RWPE2 (cell line): ENCODE measurements at regions not wholly inside any gene's neighbourhood (a gene's known extent, or its start where the extent isn't known, plus 50 kb on each side); places are given as distances from the start of the nearest gene placed in this dataset.

Experiments
- ATAC-seq: fragments of 200-7000 bp; cut with Tn5 transposase; 3 replicates; pipeline ENCODE4 v1.9.1; 2021; ENCODE audit warnings: low read depth
- DNase-seq: peaks from one replicate; pipeline ENCODE4 v3.0.0-alpha.2; 2020; ENCODE audit warnings: low spot score
- H3K27ac ChIP-seq: fragments of 450-650 bp; 2 replicates; pipeline ENCODE4 v1.5.1; 2017; ENCODE audit warnings: mild to moderate bottlenecking; ENCODE audit not compliant: poor library complexity, severe bottlenecking
- H3K27me3 ChIP-seq: fragments of 250-450 bp; sonication (Bioruptor Pico); 2 replicates; pipeline ENCODE4 v1.5.1; 2021; ENCODE audit warnings: mild to moderate bottlenecking, moderate library complexity; ENCODE audit not compliant: insufficient read depth, poor library complexity, severe bottlenecking
- H3K36me3 ChIP-seq: fragments of 250-450 bp; sonication (Bioruptor Pico); 2 replicates; pipeline ENCODE4 v1.5.1; 2020; ENCODE audit warnings: low read depth, mild to moderate bottlenecking, moderate library complexity
- H3K4me1 ChIP-seq: fragments of 250-450 bp; sonication (Bioruptor Pico); 2 replicates; pipeline ENCODE4 v1.5.1; 2021; ENCODE audit warnings: mild to moderate bottlenecking, moderate library complexity; ENCODE audit not compliant: insufficient read depth, poor library complexity, severe bottlenecking
- H3K4me3 ChIP-seq: fragments of 250-450 bp; sonication (Bioruptor Pico); 2 replicates; pipeline ENCODE4 v1.5.1; 2021; ENCODE audit warnings: mild to moderate bottlenecking, moderate library complexity; ENCODE audit not compliant: severe bottlenecking
- H3K9me3 ChIP-seq: fragments of 250-450 bp; sonication (Bioruptor Pico); 2 replicates; pipeline ENCODE4 v1.5.1; 2021; ENCODE audit warnings: mild to moderate bottlenecking, moderate library complexity; ENCODE audit not compliant: severe bottlenecking
- CTCF ChIP-seq: fragments of 450-650 bp; IDR thresholded peaks from one replicate; pipeline ENCODE4 v1.5.1; 2017; ENCODE audit warnings: mild to moderate bottlenecking, moderate library complexity; ENCODE audit not compliant: poor library complexity, severe bottlenecking

GRCh38 chrX:871626-872025, 241.0 kb downstream of the SHOX start:
- H3K9me3 ChIP-seq: peaks cover 3% of the 10 kb centered on the region
- H3K4me1 ChIP-seq: no peaks in the 10 kb centered on the region
- no peak overlapping the region for H3K4me3 ChIP-seq
- no peaks in the 10 kb centered on the region for H3K27me3 ChIP-seq
- H3K27ac ChIP-seq: no peak overlapping the region
- no peak for TF ChIP-seq CTCF
- H3K36me3 ChIP-seq: no peaks in the 10 kb centered on the region
- ATAC-seq (no peak), DNase-seq (no peak)

GRCh38 chrX:867966-868647, 237.5 kb downstream of the SHOX start:
- peaks cover 4% of the 10 kb centered on the region for H3K9me3 ChIP-seq
- H3K36me3 ChIP-seq: no peaks in the 10 kb centered on the region
- no peak for TF ChIP-seq CTCF
- H3K27ac ChIP-seq: no peak overlapping the region
- H3K4me1 ChIP-seq: no peaks in the 10 kb centered on the region
- H3K27me3 ChIP-seq: no peaks in the 10 kb centered on the region
- no peak overlapping the region for H3K4me3 ChIP-seq
- ATAC-seq (no peak), DNase-seq (no peak)

DNA sequence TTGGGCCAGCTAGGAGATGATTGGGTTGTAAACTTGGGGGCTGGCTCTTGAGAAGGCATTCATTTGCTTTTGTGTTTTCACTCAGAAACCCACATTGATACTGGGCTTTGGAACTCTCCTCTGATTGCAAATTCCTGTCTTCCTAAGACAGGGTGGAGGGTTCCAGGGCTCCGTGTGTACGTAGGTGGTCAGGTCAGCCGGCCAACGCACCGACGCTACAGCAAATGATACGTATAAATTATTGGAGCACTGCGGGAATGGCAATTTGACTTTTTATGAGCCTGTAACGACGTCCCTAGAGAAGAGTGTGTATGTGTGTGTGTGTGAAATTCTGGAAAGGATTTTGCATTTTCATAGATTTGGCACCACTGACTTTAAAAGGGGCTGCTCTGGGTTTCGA, 236.9 kb downstream of the SHOX start:
- no peaks in the 10 kb centered on the region for H3K27me3 ChIP-seq
- ATAC-seq: no peak
- no peak for TF ChIP-seq CTCF
- H3K4me3 ChIP-seq: no peak overlapping the region
- H3K9me3 ChIP-seq: peaks cover 7% of the 10 kb centered on the region
- H3K27ac ChIP-seq: no peak overlapping the region
- H3K36me3 ChIP-seq: no peaks in the 10 kb centered on the region
- no peak for DNase-seq
- no peaks in the 10 kb centered on the region for H3K4me1 ChIP-seq

DNA sequence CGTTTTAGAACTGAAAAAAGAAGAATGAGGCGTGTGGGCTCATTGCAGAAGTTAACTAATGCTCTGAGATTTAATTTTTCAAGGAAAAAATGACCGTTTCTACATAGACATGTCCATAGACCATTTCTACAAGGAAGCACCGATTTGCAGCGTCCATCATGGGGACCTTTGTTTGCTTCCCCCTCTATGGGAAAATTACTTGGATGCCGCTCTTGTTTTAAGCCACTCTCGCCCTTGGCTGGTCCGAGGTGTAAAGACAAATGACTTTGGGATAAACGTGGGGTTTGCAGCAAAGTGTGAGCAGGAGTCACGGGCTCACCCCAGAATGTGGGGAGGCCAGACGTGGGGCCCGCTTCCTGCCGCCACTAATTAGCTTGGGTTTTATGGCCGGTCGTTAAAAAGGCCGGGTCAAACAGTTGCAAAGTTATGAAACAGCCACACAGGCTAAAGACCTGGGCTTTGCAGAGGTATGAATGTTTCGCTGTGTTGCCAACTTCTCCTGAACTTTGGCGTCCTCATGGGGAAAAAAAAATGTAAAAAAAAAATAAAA, 235.9 kb downstream of the SHOX start:
- Histone ChIP-seq H3K4me1 (no peaks in the 10 kb centered on the region), H3K36me3 (no peaks in the 10 kb centered on the region), H3K27me3 (no peaks in the 10 kb centered on the region), H3K27ac (no peak overlapping the region), H3K9me3 (peaks cover 7% of the 10 kb centered on the region), H3K4me3 (no peak overlapping the region)
- ATAC-seq: no peak
- no peak for DNase-seq
- TF ChIP-seq CTCF: no peak

GRCh38 chrX:865422-865821, 234.8 kb downstream of the SHOX start:
- Histone ChIP-seq H3K9me3 (peaks cover 7% of the 10 kb centered on the region), H3K36me3 (no peaks in the 10 kb centered on the region), H3K4me3 (no peak overlapping the region), H3K4me1 (no peaks in the 10 kb centered on the region), H3K27me3 (no peaks in the 10 kb centered on the region), H3K27ac (no peak overlapping the region)
- DNase-seq: no peak
- TF ChIP-seq CTCF: no peak
- ATAC-seq: no peak
